ENCODE measurements at regions not wholly inside any gene's neighbourhood (a gene's known extent, or its start where the extent isn't known, plus 50 kb on each side); places are given as distances from the start of the nearest gene placed in this dataset.

DNA sequence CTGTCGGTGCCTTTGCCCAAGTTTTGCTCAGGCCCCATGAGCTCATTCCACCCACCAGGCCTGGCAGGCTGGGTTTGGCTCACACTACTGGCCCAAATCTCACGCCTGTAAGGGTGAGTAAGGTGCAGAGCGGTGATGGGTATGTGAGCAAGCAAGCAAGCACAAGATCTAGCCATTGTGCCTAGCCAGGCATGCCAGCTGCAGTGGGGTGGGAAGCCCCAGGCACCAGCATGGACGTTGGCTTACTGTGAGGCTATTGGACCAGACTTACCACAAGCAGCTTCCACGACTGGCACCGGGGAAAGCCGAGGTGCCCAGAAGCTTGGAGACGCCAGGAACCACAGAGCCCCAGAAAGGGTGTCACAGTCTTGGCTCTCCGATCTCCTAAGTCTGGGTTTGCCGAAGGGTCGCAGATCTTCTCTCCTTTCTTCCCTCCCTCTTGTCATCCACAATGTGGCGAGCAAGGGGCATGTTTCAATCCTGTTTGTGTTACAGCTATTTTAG lies 2659.4 kb upstream of the PCDH20 start:
- Histone ChIP-seq H3K4me3 (peak overlapping the region in 1 of 7 experiments; percentile 13), H3K27ac (no peak overlapping the region)

DNA sequence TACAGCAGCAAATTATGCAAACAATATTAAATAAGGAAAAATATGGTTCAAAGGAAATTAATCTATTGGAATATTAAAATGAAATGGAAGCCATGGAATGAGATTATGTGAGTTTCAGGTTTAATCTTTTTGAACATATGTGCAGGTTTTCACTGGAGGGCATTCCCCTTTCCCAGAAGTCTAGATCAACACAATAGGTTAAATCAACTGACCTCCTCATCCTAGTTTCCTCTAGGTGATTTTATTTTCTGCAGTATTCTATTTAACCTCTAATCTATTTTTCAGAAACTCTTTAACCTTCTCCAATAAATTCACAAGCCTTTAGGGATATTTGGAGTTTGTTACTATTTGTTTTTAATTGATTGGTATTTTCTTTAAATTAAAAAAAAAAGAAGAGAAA lies 2657.6 kb upstream of the PCDH20 start:
- H3K4me3 ChIP-seq: no peak overlapping the region
- no peak overlapping the region for H3K27ac ChIP-seq

DNA sequence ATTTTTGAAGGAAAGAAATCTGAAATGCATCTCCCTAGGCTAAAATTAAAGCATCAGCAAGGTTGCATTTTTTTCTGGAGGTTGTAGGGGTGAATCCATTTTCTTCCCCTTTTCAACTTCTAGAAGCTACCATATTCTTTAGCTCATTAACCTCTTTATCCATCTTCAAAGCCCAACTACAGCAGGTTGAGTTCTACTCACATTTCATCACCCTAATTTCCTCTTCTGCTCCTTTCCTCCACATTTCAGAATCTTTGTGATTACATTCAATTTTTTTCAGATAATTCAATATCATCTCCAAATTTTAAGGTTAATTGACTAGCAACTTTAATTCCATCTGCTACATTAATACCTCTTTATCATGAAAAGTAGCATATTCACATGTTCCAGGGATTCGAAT lies 2655.7 kb upstream of the PCDH20 start:
- Histone ChIP-seq H3K27ac (no peak overlapping the region), H3K4me3 (no peak overlapping the region)

DNA sequence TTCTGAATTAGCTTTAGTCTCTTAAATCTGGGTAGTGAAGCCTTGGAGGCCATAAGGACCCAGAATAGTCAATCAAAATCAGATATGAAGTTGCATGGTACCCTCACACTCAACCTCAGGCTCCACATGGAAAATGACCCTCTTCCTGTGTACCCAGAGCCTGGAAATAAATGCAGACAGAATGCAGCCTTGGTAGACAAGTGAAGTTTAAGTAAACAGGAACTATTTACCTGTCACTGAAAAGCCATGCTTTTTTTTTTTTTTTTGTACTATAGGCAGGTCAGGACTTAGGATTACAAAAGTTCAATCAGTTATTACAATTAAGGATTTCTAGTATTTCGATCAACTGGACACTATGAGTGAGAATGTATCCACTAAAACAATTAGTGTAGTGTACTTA lies 2654.2 kb upstream of the PCDH20 start:
- no peak overlapping the region for H3K27ac ChIP-seq
- no peak overlapping the region for H3K4me3 ChIP-seq

DNA sequence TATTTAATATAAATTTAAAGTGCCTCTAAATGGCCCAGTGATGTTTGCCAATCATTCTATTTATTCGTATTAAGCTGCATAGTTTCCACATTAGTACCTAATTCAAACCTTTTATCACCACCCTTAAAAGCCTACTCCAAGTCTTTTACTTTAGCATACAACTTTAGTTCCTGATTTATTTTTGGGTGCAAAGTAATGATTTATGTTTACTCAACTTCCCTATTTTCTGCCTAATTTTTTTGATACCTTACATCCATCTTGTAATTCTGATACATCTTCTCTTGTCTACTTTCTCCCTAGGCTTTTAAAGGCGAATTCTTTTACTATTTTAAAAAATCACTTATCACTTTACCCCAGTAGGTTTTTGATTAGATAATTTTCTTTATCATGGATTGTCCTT lies 2651.1 kb upstream of the PCDH20 start:
- H3K27ac ChIP-seq: no peak overlapping the region
- no peak overlapping the region for H3K4me3 ChIP-seq

DNA sequence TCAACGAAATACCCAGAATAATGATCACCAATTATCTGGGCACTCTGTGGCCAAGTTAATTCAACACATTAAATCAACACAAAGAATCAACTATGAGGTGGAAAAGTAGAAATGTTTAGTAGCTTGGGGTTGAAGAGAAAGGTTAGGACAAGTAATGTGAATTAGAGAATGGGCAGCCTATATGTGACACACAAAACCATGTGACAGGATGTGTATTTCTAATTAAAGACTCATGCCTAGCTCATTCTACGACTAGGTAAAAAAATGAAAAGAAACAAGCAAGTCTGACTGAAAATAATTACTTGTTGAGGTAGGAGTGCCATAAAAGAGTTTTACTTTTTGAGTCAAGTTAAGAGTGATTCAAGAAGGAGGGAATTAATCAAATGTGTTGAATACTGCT lies 2646.0 kb upstream of the PCDH20 start:
- Histone ChIP-seq H3K27ac (no peak overlapping the region), H3K4me3 (no peak overlapping the region)

DNA sequence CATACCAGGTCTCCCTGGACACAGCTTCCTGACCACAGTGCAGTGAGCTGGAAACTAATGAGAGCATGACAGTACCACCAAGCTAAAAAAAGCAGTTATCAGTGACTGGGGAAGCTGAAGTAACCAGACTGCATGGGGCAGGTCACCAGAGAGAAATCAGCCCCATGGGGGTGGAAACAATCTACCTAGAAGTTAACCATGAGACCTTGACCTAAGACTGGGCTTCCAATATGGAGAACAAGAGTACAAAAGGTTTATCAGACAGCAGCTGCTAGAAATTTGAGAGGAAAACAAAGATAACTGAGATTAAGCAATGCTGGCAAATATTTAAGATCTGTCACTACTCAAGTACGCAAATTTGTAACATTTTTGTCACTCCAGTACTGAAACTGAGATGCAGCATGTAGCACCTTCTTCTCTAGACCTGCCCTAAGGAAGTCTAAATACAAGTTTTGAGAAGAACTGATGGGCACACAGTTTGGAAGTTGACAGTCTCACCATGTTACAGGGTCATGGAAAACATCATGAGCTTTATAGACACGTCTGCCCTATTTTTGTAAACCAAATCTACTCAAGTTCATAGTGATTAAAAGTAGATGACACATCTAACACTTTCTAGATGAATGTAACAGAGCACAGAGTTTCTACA lies 2641.8 kb upstream of the PCDH20 start:
- Histone ChIP-seq H3K27ac (no peak overlapping the region), H3K4me3 (no peak overlapping the region)

DNA sequence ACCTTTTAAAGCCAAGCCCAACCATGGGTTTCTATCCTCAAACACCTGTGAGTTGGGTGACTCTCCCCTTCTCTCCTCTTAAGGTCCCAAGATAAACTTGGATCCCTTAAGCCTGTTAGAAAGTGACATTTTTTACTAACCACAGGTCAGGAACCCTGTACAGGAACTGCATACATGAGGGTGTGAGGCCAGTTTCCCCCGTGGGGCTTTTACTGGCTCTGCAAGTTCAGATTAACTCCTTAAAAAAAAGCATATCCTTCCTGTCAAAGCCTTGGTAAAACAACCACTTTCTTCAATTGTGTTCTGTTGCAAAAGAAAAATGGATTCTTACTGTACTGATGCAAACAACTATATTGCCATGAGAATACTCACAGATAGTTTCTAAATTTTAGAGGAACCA lies 2638.7 kb upstream of the PCDH20 start:
- no peak overlapping the region for H3K27ac ChIP-seq
- no peak overlapping the region for H3K4me3 ChIP-seq

DNA sequence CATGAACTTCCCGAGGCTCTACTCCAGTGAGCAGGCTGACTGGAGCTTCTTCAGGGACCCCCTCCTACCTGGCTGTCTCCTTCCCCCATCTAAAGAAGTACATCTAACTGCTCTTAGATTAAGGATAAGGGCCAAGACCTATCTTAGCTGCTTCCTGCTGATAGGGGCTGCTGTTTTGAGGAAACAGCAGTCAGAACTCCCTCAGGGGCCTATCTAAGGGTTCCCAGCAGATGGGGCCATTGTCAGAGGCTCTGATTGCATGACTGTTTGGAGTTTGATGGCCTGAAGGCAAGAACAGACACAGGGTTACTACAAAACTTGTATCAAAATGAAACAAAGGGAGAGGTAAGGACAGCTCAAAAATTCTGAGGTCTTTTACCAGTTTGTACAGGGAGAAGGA lies 2636.9 kb upstream of the PCDH20 start:
- no peak overlapping the region for H3K4me3 ChIP-seq

DNA sequence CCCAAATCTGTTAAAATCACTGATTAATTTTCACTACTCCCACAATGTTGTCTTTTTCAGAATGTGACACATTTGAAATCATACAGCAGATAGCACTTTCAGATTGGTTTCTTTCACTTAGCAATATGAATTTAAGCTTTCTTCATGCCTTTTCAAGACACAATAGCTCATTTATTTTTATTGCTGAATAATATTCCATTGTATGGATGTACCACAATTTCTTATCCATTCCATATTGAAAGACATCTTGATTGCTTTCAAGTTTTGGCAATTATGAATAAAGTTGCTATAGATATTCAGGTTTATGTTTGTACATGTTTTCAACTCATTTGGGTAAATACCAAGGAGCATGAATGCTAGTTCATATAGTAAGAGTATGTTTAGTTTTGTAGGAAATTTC lies 2635.6 kb upstream of the PCDH20 start:
- Histone ChIP-seq H3K4me3 (no peak overlapping the region), H3K27ac (no peak overlapping the region)

More for the DNA sequence above, 2636.9 kb upstream of the PCDH20 start:
- no peak overlapping the region for H3K27ac ChIP-seq

DNA sequence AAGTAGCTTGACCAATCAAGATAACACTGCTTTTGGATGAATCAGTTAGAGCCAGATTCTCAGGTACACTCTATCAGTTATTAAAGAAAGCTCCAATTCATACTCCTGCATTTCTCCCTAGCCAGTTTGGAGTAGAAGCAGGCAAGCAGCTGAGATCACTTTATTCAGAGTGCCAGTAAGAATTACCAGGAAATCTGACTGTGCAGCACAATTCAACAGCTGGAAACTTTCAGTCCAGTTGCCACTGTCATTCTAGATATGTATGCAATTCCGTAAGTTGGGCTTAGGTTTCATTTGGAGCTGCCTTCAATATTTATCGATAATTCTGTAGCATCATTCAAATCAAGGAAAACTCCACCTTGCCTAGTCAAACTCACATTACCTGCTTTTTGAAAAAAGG lies 2625.6 kb upstream of the PCDH20 start:
- H3K4me3 ChIP-seq: no peak overlapping the region
- H3K27ac ChIP-seq: no peak overlapping the region

DNA sequence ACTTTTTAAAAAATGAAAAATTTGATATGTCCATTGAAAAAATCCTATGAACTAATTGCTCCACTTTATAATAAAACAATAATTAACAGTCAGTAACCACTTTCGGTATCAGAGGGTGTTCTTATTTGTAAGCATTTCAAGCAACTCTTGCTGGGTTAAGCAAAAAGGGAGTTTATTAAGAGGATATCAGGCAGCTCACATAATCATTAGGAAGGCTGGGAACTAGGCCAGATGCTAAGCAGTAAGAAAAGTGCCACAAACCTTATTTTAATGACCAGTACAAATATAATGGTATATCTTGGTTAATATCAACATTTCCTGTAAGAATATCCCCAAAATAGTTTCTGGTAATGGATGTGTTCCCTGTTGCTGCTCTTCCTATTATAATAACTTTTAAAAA lies 2618.3 kb upstream of the PCDH20 start:
- no peak overlapping the region for H3K4me3 ChIP-seq

DNA sequence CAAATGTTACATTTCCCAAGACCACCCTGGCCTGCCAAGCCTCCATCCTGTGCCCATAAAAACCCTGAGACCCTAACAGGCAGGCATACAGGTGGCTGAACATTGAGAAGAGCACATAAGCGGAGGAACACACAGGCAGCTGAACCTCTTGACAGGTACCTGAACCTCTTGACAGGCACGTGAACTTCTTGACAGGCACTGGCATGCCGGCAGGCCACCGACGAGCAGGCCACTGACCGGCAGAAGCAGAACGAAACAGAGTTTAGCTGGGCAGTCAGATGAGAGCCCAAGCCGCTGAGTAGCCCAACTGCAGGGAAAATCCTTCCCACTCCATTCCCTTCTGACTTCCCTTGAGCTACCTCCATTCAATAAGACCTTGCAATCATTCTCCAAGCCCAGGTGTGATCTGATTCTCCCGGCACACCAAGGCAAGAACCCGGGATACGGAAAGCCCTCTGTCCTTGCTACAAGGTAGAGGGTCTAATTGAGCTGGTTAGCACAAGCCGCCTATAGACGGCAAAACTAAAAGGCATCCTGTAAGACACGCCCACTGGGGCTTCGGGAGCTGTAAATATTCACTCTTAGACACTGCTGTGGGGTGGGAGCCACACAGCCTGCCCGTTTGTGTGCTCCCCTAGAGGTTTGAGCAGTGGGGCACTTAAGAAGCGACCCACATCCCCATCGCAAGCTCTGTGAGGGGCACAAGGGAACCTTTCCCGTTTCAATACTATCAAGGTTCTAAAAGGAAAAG lies 2613.9 kb upstream of the PCDH20 start:
- Histone ChIP-seq H3K27ac (no peak overlapping the region), H3K4me3 (no peak overlapping the region)

More for the DNA sequence above, 2618.3 kb upstream of the PCDH20 start:
- H3K27ac ChIP-seq: no peak overlapping the region

DNA sequence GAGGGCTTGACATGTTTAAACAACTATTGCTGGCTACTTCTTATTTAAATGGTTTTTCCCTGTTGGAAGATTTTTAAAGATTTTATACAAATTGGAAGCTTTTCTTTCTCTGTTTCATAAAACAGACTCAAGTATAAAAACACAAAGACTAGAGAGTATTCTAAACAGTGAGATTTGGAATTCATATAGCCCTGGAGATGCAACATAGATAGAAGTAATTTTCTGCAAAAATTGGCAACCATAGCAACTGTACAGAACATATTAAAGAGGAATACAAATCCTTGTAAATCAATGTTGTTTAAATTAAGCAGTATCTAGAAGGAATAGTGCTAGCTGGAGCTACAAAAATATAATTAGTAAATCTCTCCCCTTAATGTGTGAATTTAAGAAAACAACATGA lies 2612.9 kb upstream of the PCDH20 start:
- Histone ChIP-seq H3K4me3 (no peak overlapping the region), H3K27ac (no peak overlapping the region)

DNA sequence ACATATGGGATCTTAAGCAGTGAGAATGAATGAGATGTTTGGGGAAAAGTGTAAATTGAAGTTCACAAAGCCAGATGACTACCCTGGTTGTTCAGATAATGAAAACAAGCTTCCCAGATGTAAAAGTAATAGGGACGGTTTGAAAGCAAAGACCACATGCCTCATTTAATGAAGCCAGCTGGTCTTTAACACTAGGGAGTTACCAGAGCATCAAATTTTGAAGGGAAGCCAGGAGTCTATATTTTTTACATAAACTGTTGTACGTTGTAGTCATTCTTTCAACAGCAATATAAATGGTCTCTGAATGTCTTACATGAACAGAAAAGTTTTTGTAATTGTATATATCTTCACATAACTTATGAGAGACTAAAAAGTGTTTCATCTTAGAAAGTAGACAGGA lies 2604.5 kb upstream of the PCDH20 start:
- Histone ChIP-seq H3K27ac (no peak overlapping the region), H3K4me3 (no peak overlapping the region)

DNA sequence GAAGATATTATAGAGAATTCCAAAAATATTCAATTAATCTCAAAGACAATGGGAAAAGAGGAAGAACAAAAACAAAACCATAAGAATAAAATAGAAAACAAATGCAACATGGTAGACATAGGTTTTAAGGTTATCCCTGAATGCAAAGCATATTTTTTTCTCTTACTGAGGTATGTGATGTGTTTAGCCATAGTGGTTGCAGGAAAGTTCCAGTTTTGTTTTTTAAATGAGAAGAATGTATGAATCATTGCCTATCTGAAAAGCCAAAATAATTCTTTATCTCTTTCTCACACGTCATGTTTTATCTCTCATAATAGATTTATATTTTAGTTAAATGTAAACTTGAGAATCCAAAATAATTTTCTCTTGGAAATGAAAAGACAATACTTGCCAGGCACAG lies 2591.7 kb upstream of the PCDH20 start:
- Histone ChIP-seq H3K4me3 (no peak overlapping the region), H3K27ac (no peak overlapping the region)

DNA sequence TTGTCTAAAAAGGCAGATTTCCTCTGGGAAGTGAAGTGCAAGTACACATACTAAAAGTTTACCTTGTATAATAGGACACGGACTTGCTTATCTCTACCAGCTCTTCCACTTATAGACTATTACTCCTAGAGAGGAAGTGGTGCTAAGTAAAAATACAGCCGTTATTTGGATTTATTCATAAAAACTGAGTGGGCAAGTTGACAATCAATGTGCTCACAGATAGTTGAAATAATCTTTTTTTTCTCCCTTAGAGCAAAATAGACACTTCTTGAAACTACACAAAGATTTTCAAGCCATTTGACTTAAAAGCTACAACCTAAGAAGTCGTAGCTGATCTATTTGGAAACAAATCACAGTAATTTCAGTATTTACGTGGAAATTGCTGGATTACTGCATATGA lies 2584.7 kb upstream of the PCDH20 start:
- Histone ChIP-seq H3K27ac (no peak overlapping the region), H3K4me3 (no peak overlapping the region)

DNA sequence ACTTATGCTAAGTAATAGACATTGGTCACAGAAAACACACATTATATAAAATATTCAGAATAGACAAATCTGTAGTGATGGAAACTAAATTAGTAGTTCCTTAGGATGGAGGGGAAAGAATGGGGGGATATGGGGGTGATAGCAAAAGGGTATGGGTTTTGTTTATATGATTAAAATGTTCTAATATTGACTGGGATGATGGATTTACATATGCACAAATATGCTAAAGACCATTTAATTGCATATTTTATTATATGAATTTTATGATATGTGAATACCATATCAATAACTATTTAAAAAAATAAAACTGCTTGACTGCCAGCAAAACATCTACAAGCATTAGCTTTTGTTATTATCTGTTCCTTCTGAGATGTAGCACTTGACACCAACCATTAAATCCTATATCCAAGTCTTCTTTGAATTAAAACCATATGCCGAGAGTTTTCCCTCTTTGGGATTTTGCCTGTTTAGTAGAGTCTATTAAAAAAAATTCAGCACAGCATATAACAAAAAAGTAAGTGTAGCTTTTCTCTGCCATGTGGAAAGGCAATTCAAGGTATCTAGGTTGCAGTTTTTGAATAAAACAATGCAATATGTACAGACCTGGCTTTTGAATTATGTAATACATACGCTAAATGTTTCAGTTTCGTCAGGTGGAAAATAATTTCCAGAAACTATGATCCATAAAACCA lies 2584.1 kb upstream of the PCDH20 start:
- H3K4me3 ChIP-seq: no peak overlapping the region
- H3K27ac ChIP-seq: no peak overlapping the region

DNA sequence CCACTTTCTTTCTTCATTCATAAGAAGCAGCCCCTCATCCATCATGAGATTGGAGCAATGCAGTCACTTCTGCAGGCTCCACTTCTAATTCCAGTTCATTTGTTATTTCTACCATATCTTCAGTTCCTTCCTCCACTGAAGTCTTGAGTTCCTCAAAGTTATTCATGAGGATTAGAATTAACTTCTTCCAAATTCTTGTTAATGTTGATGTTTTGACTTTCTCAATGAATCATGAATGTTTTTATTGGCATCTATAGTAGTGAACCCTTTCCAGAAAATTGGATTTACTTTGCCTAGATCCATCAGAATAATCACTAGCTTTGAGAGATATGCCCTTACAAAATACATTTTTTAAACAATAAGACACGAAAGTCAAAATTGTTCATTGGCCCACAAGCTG lies 2567.7 kb upstream of the PCDH20 start:
- H3K4me3 ChIP-seq: no peak overlapping the region
- H3K27ac ChIP-seq: no peak overlapping the region

DNA sequence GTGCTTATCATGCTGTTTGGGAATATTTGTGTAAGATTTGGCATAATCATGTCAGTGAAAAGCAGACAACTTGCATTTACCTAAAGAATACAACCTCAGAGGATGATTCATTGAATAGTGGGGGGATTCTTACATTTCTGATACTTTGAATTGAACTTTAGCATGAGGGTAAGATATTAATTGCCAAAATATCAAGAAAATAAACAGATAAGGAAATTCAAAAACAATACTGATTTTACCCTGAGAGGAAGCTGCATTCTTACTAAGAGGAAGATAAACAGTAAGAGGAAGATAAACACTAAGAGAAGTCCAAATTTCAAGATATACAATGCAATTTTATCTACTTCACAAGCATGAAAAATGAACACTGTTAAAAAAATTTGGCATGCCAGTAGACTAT lies 2564.3 kb upstream of the PCDH20 start:
- H3K27ac ChIP-seq: no peak overlapping the region

DNA sequence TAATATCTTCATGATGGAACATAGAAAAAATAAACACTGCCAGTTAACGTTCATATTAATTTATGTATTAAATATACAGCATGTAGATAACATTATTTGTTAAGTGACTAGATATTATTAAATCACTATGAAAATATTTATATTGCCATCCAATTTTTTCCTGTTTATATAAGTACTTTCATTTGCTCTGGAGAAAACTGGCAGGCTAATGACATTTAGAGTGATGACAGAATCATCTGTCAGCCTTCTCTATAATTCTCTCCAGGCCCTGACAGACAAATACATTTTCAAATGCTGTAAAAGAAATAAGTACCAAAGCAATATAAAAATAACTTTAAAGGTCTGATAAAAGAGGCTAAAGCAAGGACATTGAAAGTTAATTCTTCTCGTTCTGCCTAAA lies 2556.7 kb upstream of the PCDH20 start:
- no peak overlapping the region for H3K27ac ChIP-seq

More for the DNA sequence above, 2564.3 kb upstream of the PCDH20 start:
- H3K4me3 ChIP-seq: no peak overlapping the region

More for the DNA sequence above, 2556.7 kb upstream of the PCDH20 start:
- H3K4me3 ChIP-seq: no peak overlapping the region

Data from skin epidermis (tissue), 12 donors.